ENCODE measurements at regions not wholly inside any gene's neighbourhood (a gene's known extent, or its start where the extent isn't known, plus 50 kb on each side); places are given as distances from the start of the nearest gene placed in this dataset.
"Not testable (repeated sequence)": the region's sequence is repeated elsewhere in the genome, so short reads cannot be mapped to it uniquely, and the experiment has no call there.

DNA sequence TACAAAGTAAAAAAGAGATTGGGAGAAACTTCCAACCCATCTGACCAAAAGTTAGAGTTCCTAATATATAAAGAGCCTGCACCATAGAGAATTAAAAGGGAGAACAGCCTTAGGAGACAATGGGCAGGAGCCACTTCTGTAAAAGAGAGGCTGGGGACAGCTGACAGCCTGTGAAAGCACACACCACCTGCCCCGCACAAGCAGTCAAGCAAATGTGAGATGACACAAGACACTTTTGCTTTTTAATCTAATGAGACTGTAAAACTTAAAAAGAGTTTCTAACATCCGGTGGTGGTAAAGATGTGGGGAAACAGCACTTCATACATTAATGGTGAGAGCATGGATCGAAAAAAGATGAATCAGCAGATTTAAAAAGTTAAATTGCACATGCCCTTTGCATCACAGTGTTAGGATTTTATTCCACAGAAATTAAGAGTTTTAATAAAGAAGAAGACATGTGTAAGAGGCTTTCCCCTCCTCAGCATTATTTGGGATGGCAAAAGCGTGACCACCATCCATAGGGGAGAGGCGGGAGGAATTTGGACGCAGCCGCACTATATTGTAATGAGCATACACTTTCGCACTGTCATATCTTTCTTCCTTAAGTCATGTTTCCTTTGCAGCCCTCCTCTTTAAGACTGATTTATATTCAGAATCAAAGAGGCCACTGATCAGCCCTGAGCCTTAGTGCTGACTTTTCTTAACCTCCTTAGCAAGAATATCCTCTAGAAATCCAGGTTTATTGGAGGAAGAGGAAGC lies 322.2 kb upstream of the CHRNA7 start:
- not testable (repeated sequence) for H3K4me3 ChIP-seq; H3K27ac ChIP-seq; H3K36me3 ChIP-seq; DNase-seq (ENCODE audit: low spot score in 2 of 2); H3K9me3 ChIP-seq; H3K27me3 ChIP-seq; H3K4me1 ChIP-seq
- WGBS, 2 donors = 45 to 48% methylated on average over 2 of the region's 8 CpGs

DNA sequence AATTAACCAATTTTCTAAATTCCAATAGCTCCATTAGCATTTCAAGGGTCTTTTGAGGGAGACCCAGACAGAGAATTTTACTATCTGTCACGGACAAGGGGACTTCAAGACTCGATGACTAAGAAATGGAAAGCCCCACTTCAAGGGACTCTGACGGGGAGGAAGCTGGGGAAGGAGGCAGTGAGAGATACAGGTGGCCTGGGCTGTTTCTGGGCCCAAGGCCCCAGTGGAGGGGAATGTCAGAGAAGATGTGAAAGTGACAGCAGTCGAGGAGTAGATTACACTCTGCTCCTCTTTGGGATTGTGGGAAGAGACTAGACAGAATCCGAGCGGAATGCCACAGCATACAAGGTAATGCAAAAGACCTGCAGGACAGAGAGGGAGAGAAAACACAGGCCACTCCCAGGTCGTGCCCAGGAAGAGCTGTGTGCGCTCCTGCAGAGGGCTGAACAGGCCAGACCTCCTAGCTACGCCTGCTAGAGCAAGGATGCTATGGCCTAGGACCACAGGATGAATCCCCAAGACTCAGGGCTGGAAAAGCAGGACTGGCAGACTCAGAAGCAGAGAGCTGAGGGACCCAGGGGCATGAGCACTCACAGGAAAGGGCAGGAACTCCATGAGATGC lies 321.5 kb upstream of the CHRNA7 start:
- H3K27me3 ChIP-seq; DNase-seq (ENCODE audit: low spot score in 2 of 2); H3K36me3 ChIP-seq; H3K27ac ChIP-seq; H3K4me3 ChIP-seq; H3K4me1 ChIP-seq; H3K9me3 ChIP-seq: not testable (repeated sequence)
- WGBS, 2 donors = 34 to 52% methylated on average over 4 to 6 of the region's 9 CpGs

DNA sequence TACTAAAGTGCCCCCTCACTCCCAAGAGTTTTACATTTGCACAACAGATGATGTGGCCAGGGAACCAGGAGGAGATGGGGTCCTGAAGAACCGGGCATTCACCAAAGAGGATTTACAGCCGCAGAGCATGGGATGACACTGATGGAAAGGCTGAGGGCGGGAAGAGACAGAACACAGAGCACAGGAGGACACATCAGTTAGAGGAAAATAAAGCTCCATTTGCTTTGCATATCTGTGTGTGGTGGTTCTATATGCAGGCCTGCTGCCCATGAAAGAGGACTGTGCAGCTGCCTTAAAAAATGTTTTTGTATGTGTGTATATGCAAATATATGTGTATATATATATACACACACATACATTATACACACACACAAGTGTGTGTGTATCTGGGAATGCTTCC lies 320.8 kb upstream of the CHRNA7 start:
- no CpG with 5 or more reads among the region's 3 CpGs for WGBS, 2 donors
- not testable (repeated sequence) for H3K4me1 ChIP-seq

DNA sequence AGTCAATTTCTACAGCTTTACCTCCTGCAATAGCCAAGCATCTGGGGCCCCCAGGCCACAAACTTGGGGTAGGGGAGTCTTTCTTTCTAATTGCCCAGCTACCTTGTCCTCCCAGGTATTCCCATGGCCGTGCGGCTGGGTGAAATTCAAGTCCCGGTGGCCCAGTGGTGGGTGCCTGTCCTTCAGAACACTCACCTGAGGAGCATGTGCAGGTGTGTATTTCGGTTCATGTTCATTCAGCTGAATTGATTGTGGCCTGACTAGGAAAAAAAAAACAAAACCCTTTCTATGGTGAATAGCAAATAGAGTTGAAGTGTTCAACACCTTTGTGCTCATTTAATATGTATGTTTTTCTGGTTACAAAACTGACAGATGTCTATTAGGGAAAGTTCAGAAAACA lies 319.5 kb upstream of the CHRNA7 start:
- DNase-seq (ENCODE audit: low spot score in 2 of 2); H3K36me3 ChIP-seq; H3K4me3 ChIP-seq; H3K4me1 ChIP-seq; H3K27ac ChIP-seq; H3K27me3 ChIP-seq; H3K9me3 ChIP-seq: not testable (repeated sequence)
- 93 to 97% methylated on average over 3 to 4 of the region's 4 CpGs for WGBS, 2 donors

More for the DNA sequence above, 320.8 kb upstream of the CHRNA7 start:
- not testable (repeated sequence) for H3K4me3 ChIP-seq; H3K36me3 ChIP-seq; DNase-seq (ENCODE audit: low spot score in 2 of 2); H3K27me3 ChIP-seq; H3K9me3 ChIP-seq; H3K27ac ChIP-seq

DNA sequence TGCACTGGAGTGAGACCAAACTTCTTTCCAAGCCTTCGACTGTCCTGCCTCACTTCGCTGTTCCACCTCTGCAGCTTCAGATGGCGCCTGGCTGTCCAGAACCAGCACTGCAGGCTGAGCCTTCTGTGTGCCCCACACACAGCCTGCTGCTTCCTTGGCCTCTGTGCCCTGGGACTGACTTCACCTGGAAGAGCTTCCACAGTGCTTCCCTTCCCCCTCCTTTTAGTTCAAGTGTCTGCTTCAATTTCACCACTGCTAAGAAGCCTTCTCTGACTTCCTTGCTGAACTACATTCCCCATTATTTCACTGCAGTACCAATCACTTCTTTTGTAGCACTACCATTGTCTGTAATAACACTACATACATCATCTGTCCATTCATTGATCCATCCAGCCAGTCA lies 315.1 kb upstream of the CHRNA7 start:
- not testable (repeated sequence) for H3K27ac ChIP-seq; H3K4me1 ChIP-seq; H3K9me3 ChIP-seq; H3K27me3 ChIP-seq; H3K36me3 ChIP-seq; DNase-seq (ENCODE audit: low spot score in 2 of 2); H3K4me3 ChIP-seq
- 27% methylated on average over 3 of the region's 3 CpGs; no CpG with 5 or more reads in 1 of the 2 donors for WGBS, 2 donors

DNA sequence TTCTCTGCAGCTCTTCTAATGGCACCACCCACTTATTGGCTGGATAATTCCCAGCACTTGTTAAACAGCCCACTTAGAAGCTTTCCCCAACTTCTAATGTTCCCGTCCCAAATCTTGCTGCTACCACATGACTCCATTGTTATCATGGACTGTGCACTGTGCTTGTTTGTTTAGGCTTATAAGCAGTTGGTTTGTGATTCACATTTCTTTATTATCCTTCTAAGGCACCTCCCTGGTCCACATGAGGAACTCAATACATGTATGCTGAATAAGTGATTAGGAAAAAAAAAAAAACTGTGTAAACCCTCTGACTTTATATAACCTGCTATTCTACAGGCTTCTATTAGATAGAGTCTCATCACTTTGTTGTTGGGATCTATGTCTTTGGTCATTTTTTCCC lies 311.7 kb upstream of the CHRNA7 start:
- not testable (repeated sequence) for H3K9me3 ChIP-seq; H3K27me3 ChIP-seq; H3K27ac ChIP-seq; H3K36me3 ChIP-seq; H3K4me3 ChIP-seq; H3K4me1 ChIP-seq; DNase-seq (ENCODE audit: low spot score in 2 of 2)
- no CpG with 5 or more reads among the region's 1 CpG for WGBS, 2 donors

DNA sequence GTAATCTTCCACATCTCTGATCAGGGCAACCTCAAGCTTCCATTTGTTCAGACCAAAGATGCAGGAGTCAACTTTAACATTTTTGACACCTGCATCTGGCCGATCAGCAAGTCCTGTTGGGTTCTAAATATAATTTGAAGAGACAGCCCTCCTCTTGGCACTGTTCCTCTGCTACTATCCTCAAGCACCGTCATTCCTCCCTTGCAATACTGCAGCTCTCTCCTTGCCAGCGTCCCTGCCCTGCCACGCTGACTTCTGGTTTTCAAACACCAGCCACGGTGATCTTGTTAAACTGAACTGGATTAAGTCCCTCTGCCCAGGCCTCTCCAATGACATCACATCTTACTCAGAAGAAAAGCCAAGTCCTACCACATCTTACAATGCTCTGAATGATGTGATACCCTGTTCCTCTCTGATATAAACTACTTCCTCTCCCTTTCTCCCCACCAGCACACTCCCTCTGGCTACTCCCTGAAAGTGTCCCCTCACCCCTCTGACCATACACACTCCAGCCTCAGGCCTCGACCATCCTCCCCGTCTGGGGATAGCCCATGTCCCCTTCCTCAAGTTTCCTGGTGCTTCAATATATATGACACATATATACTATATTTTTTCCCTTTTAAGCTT lies 310.8 kb upstream of the CHRNA7 start:
- not testable (repeated sequence) for H3K4me3 ChIP-seq; DNase-seq (ENCODE audit: low spot score in 2 of 2); H3K27ac ChIP-seq; H3K4me1 ChIP-seq; H3K9me3 ChIP-seq; H3K36me3 ChIP-seq; H3K27me3 ChIP-seq
- 46 to 48% methylated on average over 7 of the region's 7 CpGs for WGBS, 2 donors

DNA sequence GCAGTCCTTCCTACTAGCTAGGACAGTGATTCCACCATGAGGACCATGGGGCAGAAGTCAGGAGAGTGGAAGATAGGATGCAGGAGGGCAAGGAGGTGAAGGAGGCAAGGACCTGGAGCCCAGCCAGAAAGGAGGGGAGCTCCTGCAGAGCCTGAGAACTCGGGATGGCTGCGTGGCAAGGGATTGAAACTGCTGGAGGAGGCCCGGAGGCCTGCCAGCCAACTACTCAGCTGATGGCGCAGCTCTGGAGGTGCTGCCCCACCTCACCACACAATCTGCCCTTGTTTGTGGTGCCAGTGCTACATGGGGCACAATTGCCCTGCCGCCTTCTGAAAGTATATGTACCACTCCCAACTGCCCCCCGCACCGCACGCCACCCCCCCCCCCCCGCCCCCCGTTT lies 307.3 kb upstream of the CHRNA7 start:
- not testable (repeated sequence) for DNase-seq (ENCODE audit: low spot score in 2 of 2); H3K9me3 ChIP-seq; H3K27me3 ChIP-seq; H3K36me3 ChIP-seq; H3K4me3 ChIP-seq; H3K27ac ChIP-seq; H3K4me1 ChIP-seq
- WGBS, 2 donors = 83 to 98% methylated on average over 4 to 7 of the region's 10 CpGs

DNA sequence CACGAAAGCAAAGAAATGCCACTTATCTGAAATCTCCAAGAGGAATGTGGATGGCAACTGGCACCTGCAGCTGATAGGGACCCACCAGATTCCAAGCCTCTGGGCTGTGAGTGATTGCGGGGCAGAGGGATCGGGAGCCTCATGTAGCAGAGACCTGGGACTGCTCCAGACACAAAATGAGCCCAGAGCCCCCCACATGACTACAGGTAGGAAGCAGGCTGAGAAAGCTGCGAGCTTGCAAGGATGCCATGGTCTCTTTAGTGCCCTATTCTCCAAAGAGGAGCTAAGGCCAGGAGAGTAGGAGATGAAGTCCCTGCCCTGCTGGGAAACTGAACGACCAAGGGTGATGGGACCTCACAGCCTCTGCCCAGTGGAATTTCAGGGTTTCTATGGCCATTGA lies 305.4 kb upstream of the CHRNA7 start:
- H3K36me3 ChIP-seq; DNase-seq (ENCODE audit: low spot score in 2 of 2); H3K4me3 ChIP-seq; H3K27ac ChIP-seq; H3K27me3 ChIP-seq; H3K9me3 ChIP-seq; H3K4me1 ChIP-seq: not testable (repeated sequence)
- 86 to 88% methylated on average over 4 to 5 of the region's 5 CpGs for WGBS, 2 donors

DNA sequence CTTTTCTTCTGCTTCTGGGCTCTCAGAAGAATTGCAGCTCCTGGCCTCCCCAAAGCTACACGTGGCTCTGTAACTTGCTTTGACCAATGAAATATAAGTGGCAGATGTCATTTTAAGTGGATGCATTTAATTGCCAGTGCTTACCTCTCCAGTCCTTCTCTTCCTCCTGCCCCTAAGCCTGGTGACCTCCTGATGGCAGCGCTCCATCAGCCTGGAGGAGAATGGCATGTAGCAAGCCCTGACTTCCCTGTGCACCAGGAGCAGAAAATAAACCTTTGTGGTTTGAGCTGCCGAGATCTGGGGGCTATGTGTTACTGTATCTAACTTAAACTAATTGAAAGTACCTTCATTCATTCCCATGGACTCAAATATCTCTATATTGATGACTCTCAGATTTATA lies 304.7 kb upstream of the CHRNA7 start:
- not testable (repeated sequence) for H3K27ac ChIP-seq; H3K36me3 ChIP-seq; H3K4me3 ChIP-seq; H3K4me1 ChIP-seq; H3K27me3 ChIP-seq; DNase-seq (ENCODE audit: low spot score in 2 of 2); H3K9me3 ChIP-seq
- WGBS, 2 donors = 62 to 70% methylated on average over 3 of the region's 3 CpGs
